IMR-90 (cell line): ENCODE measurements at regions not wholly inside any gene's neighbourhood (a gene's known extent, or its start where the extent isn't known, plus 50 kb on each side); places are given as distances from the start of the nearest gene placed in this dataset.
A peak's percentile ranks its signal among the peaks of the same experiment; 100 is the strongest.

Experiments
- ATAC-seq: fragments of 200-7000 bp; cut with Tn5 transposase; 2 replicates; pipeline ENCODE4 v1.9.1; 2020; ENCODE audit warnings: low read depth, mild to moderate bottlenecking, moderate library complexity
- BruUV-seq: library from RNA; stranded (reverse); fragments of 400-500 nt; replicated peaks from 2 replicates; lab custom pipeline; 2021; lab: Mats Ljungman, UMichigan
- CTCF ChIA-PET: fragments of 300-600 bp; formaldehyde crosslinking; extraction: SDS; loops from one replicate; lab custom pipeline; 2021; ENCODE audit warnings: antibody characterized with exemption; lab: Yijun Ruan, JAX
- POLR2A ChIA-PET: fragments of 300-600 bp; sonication (Branson Sonifier 250); formaldehyde crosslinking; loops from one replicate; lab custom pipeline; 2022; ENCODE audit warnings: antibody characterized with exemption; ENCODE audit not compliant: unreplicated experiment; lab: Charles Lee
- DNase-seq: peaks from one replicate; pipeline ENCODE4 v3.0.0; 2013
- H2AFZ ChIP-seq: replicated peaks from 2 replicates; pipeline ENCODE3; 2013; ENCODE audit warnings: low read length, mild to moderate bottlenecking; ENCODE audit not compliant: poor library complexity
- H2AK5ac ChIP-seq: 2 replicates; pipeline ENCODE4 v1.6.1; 2013; ENCODE audit warnings: low read depth, low read length, inconsistent platforms
- H2AK9ac ChIP-seq: replicated peaks from 2 replicates; pipeline ENCODE3; 2013; ENCODE audit warnings: mild to moderate bottlenecking, low read depth, low read length, moderate library complexity; ENCODE audit not compliant: poor library complexity
- H2BK120ac ChIP-seq: 2 replicates; pipeline ENCODE4 v1.6.1; 2013; ENCODE audit warnings: low read depth, low read length, inconsistent platforms
- H2BK15ac ChIP-seq: 3 replicates; pipeline ENCODE4 v1.6.1; 2013; ENCODE audit warnings: low read depth, low read length, inconsistent platforms
- H2BK20ac ChIP-seq: 2 replicates; pipeline ENCODE4 v1.6.1; 2013; ENCODE audit warnings: low read depth, mild to moderate bottlenecking, inconsistent platforms, low read length, moderate library complexity
- H2BK5ac ChIP-seq: 2 replicates; pipeline ENCODE4 v1.6.1; 2013; ENCODE audit warnings: mild to moderate bottlenecking, low read depth, low read length, inconsistent platforms; ENCODE audit not compliant: poor library complexity, severe bottlenecking
- H3K14ac ChIP-seq: replicated peaks from 2 replicates; pipeline ENCODE4 v1.6.1; 2013; ENCODE audit warnings: low read depth, low read length, inconsistent platforms
- H3K18ac ChIP-seq: 2 replicates; pipeline ENCODE4 v1.6.1; 2013; ENCODE audit warnings: low read depth, low read length, control low read depth
- H3K23ac ChIP-seq: 2 replicates; pipeline ENCODE4 v1.6.1; 2013; ENCODE audit warnings: low read depth, low read length, inconsistent platforms
- H3K27ac ChIP-seq: 2 replicates; pipeline ENCODE4 v1.5.1; 2013; ENCODE audit warnings: mild to moderate bottlenecking, control low read depth, low read length; ENCODE audit not compliant: insufficient read depth
- H3K27me3 ChIP-seq: 2 replicates; pipeline ENCODE4 v1.6.1; 2013; ENCODE audit warnings: low read length; ENCODE audit not compliant: control insufficient read depth, insufficient read depth
- H3K36me3 ChIP-seq: 2 replicates; pipeline ENCODE4 v1.6.1; 2013; ENCODE audit warnings: low read length, mixed read lengths; ENCODE audit not compliant: control insufficient read depth, insufficient read depth
- H3K4ac ChIP-seq: 2 replicates; pipeline ENCODE4 v1.6.1; 2013; ENCODE audit warnings: low read depth, low read length, inconsistent platforms
- H3K4me1 ChIP-seq: 2 replicates; pipeline ENCODE4 v1.6.1; 2013; ENCODE audit warnings: low read length, mixed read lengths; ENCODE audit not compliant: control insufficient read depth, insufficient read depth
- H3K4me2 ChIP-seq: 2 replicates; pipeline ENCODE4 v1.6.1; 2013; ENCODE audit warnings: low read depth, mild to moderate bottlenecking, control low read depth, low read length, moderate library complexity
- H3K4me3 ChIP-seq: 2 replicates; pipeline ENCODE4 v1.5.1; 2013; ENCODE audit warnings: low read depth, mild to moderate bottlenecking, control low read depth, low read length, moderate library complexity; ENCODE audit not compliant: insufficient read depth
- H3K56ac ChIP-seq: 2 replicates; pipeline ENCODE4 v1.6.1; 2013; ENCODE audit warnings: low read length, inconsistent platforms; ENCODE audit not compliant: insufficient read depth; ENCODE audit errors: extremely low read depth
- H3K79me1 ChIP-seq, 2 experiments: 2 replicates each; pipeline ENCODE4 v1.6.1; 2013; ENCODE audit warnings: low read length in 2 of 2, inconsistent platforms in 1 of 2, low read depth in 1 of 2
- H3K9ac ChIP-seq: 2 replicates; pipeline ENCODE4 v1.6.1; 2013; ENCODE audit warnings: low read depth, low read length, control low read depth
- H3K9me1 ChIP-seq: 2 replicates; pipeline ENCODE4 v1.6.1; 2013; ENCODE audit warnings: low read length, inconsistent platforms; ENCODE audit not compliant: insufficient read depth
- H3K9me3 ChIP-seq: 2 replicates; pipeline ENCODE4 v1.6.1; 2013; ENCODE audit warnings: low read length; ENCODE audit not compliant: control insufficient read depth, insufficient read depth
- H4K20me1 ChIP-seq: 2 replicates; pipeline ENCODE4 v1.6.1; 2013; ENCODE audit warnings: low read length, inconsistent platforms; ENCODE audit not compliant: insufficient read depth
- H4K5ac ChIP-seq: 2 replicates; pipeline ENCODE4 v1.6.1; 2013; ENCODE audit warnings: mild to moderate bottlenecking, low read depth, low read length, control low read depth
- H4K8ac ChIP-seq, 2 experiments: 2 replicates each; pipeline ENCODE4 v1.6.1; 2013; ENCODE audit warnings: low read depth in 2 of 2, low read length in 2 of 2, control low read depth in 1 of 2, inconsistent platforms in 1 of 2
- H4K91ac ChIP-seq: 2 replicates; pipeline ENCODE4 v1.6.1; 2013; ENCODE audit warnings: low read depth, low read length, inconsistent platforms; ENCODE audit not compliant: insufficient read depth
- CEBPB ChIP-seq: IDR thresholded peaks from 2 replicates; pipeline ENCODE4 v1.6.1; 2012; ENCODE audit warnings: low read depth, low read length, improper control_type of control experiment
- NFE2L2 ChIP-seq: fragments of 150-350 bp; IDR thresholded peaks from 2 replicates; pipeline ENCODE4 v1.6.1; 2016; ENCODE audit warnings: low read depth, mild to moderate bottlenecking, low read length
- RAD21 ChIP-seq: IDR thresholded peaks from 2 replicates; pipeline ENCODE4 v1.6.1; 2012; ENCODE audit warnings: low read length, improper control_type of control experiment
- RCOR1 ChIP-seq: IDR thresholded peaks from 2 replicates; pipeline ENCODE4 v1.6.1; 2012; ENCODE audit warnings: mild to moderate bottlenecking, low read length, improper control_type of control experiment; ENCODE audit not compliant: insufficient replicate concordance
- WGBS, 2 experiments: methylation state at CpG; one replicate each; pipeline versions ENCODE4 v1.1.5 to v1.1.7; 2013; ENCODE audit warnings: missing lambda C conversion rate in 2 of 2; ENCODE audit not compliant: insufficient read length in 1 of 2; ENCODE audit errors: extremely low coverage in 2 of 2; 5-methylcytosine and 5-hydroxymethylcytosine counted together
- dilution Hi-C: fragments of 300-500 bp; cut with HindIII; formaldehyde crosslinking; loops from one replicate; pipeline ENCODE4 v1.14.3; 2018; ENCODE audit warnings: low sequenced_read_pairs; ENCODE audit not compliant: unreplicated experiment
- in situ Hi-C: fragments of 300-500 bp; cut with MboI; formaldehyde crosslinking; loops from 3 replicates; pipeline ENCODE4 v1.14.3; 2019; ENCODE audit warnings: low sequenced_read_pairs, inconsistent platforms, mixed read lengths
- intact Hi-C: fragments of 100-400 bp; cut with micrococcal nuclease; formaldehyde crosslinking; loops from 2 replicates; pipeline ENCODE4 v1.10.0; 2022
- TF ChIP-seq, protein P1 (sequence below): fragments of 150-350 bp; IDR thresholded peaks from 2 replicates; pipeline ENCODE4 v1.6.1; 2016; ENCODE audit warnings: low read depth, mild to moderate bottlenecking, low read length, moderate library complexity, borderline replicate concordance

DNA sequence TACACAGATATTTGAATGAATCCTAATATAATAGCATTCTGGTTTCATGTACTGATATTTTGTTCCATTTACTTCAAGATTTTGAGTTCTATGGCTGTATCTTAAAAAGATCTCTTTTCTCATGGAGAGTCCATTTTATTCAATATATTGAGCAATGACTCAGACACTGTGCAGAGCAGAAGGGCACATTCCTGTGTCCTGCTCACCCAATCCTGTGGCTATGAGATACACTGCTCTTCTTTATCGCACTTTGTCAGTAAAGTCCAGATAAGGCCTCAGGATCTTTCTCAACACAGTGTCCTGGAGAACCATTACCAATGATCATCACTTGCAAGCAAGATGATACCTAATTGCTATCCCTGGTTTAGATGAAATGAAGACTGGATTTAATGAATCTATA, 155.0 kb downstream of the CYSLTR2 start:
- Histone ChIP-seq H3K4me3 (no peak overlapping the region), H3K27ac (no peak overlapping the region), H3K9ac (no peak overlapping the region), H2AK5ac (peak overlapping the region; percentile 43; the same call in 1 of the 2 replicates), H3K23ac (peak overlapping the region; percentile 53), H2BK20ac (no peak overlapping the region), H2AFZ (no peak overlapping the region), H2AK9ac (no peak overlapping the region), H3K56ac (no peak overlapping the region), H3K4ac (no peak overlapping the region), H2BK120ac (no peak overlapping the region), H2BK15ac (no peak overlapping the region), H3K18ac (no peak overlapping the region), H2BK5ac (no peak overlapping the region), H3K9me3 (no peaks in the 10 kb centered on the region), H4K91ac (no peak overlapping the region), H3K27me3 (no peaks in the 10 kb centered on the region), H4K20me1 (no peaks in the 10 kb centered on the region), H3K79me1 (no peaks in the 10 kb centered on the region), H4K8ac (no peak overlapping the region), H4K5ac (no peak overlapping the region), H3K4me1 (peaks cover 13% of the 10 kb centered on the region), H3K9me1 (peaks cover 12% of the 10 kb centered on the region), H3K4me2 (no peak overlapping the region), H3K14ac (no peak overlapping the region), H3K36me3 (no peaks in the 10 kb centered on the region)
- POLR2A ChIA-PET = no interaction called here
- CTCF ChIA-PET = no interaction called here
- TF ChIP-seq RAD21 (no peak), NFE2L2 (no peak), CEBPB (peak; percentile 77), RCOR1 (no peak)
- TF ChIP-seq, protein P1, sequence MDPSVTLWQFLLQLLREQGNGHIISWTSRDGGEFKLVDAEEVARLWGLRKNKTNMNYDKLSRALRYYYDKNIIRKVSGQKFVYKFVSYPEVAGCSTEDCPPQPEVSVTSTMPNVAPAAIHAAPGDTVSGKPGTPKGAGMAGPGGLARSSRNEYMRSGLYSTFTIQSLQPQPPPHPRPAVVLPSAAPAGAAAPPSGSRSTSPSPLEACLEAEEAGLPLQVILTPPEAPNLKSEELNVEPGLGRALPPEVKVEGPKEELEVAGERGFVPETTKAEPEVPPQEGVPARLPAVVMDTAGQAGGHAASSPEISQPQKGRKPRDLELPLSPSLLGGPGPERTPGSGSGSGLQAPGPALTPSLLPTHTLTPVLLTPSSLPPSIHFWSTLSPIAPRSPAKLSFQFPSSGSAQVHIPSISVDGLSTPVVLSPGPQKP = no peak
- ATAC-seq (peak; percentile 88), DNase-seq (peak; percentile 76)
- dilution Hi-C loops = no loop called here
- in situ Hi-C loops = no loop called here
- WGBS, 2 experiments = no CpG with 5 or more reads among the region's 1 CpG
- intact Hi-C loops = no loop called here
- BruUV-seq = no TSS peak
